Right lobe of liver (tissue), 6 donors: ENCODE measurements at regions not wholly inside any gene's neighbourhood (a gene's known extent, or its start where the extent isn't known, plus 50 kb on each side); places are given as distances from the start of the nearest gene placed in this dataset.
A peak's percentile ranks its signal among the peaks of the same experiment; 100 is the strongest.

Experiments used
- ATAC-seq, 4 donors: fragments of 200-7000 bp; cut with Tn5 transposase; one replicate each; pipeline ENCODE4 v1.9.1; 2020; ENCODE audit warnings: mild to moderate bottlenecking in 4 of 4, moderate library complexity in 4 of 4
- DNase-seq, 3 donors: peaks; one replicate each; pipeline ENCODE4 v3.0.0-alpha.2; 2020
- H3K27ac ChIP-seq, 3 donors: fragments of 200-600 bp; one replicate each; pipeline ENCODE4 v1.8.0; 2022
- H3K27me3 ChIP-seq, 2 donors: fragments of 200-600 bp; one replicate each; pipeline ENCODE4 v1.8.0; 2022
- H3K36me3 ChIP-seq, 4 donors: fragments of 200-600 bp; sonication (generic) in 1 of 4; one replicate each; pipeline versions ENCODE4 v1.5.1 to v1.8.0; 2017 to 2022; ENCODE audit warnings: control low read depth in 1 of 4
- H3K4me1 ChIP-seq, 4 donors: fragments of 200-600 bp; sonication (generic) in 1 of 4; one replicate each; pipeline versions ENCODE4 v1.5.1 to v1.8.0; 2017 to 2022; ENCODE audit warnings: control low read depth in 1 of 4
- H3K4me3 ChIP-seq, 3 donors: fragments of 200-600 bp; one replicate each; pipeline ENCODE4 v1.8.0; 2022
- H3K9me3 ChIP-seq, 4 donors: fragments of 200-600 bp; sonication (generic) in 1 of 4; one replicate each; pipeline versions ENCODE4 v1.5.1 to v1.8.0; 2017 to 2022; ENCODE audit warnings: control low read depth in 1 of 4
- POLR2A ChIP-seq: fragments of 450-650 bp; IDR thresholded peaks from one replicate; pipeline ENCODE4 v1.6.1; 2017; ENCODE audit warnings: antibody characterized with exemption, mild to moderate bottlenecking
- WGBS: methylation state at CpG from one replicate; pipeline ENCODE4 v1.1.6; 2018; ENCODE audit warnings: low coverage, low lambda C conversion rate; ENCODE audit not compliant: insufficient coverage; ENCODE audit errors: missing lambda C conversion rate; 5-methylcytosine and 5-hydroxymethylcytosine counted together
- intact Hi-C, 2 donors: fragments of 100-400 bp; cut with DNase I; formaldehyde crosslinking; loops; one replicate each; pipeline versions ENCODE4 v1.11.2 to v1.14.1; 2022
- TF ChIP-seq, protein P1 (sequence below), 4 donors: fragments of 200-600 bp in 3 of 4; fragments of 450-650 bp in 1 of 4; IDR thresholded peaks; one replicate each; pipeline versions ENCODE4 v1.5.1 to v1.8.0; 2016 to 2022; ENCODE audit warnings: antibody characterized with exemption in 4 of 4, mild to moderate bottlenecking in 2 of 4
- donor health status: DM: no; HTN: yes; CAD: no.
- donor health status: DM: no; HTN: no; CAD: no.
- donor health status: DM: no; HTN: no; CAD: no.
- donor health status: DM: no; HTN: yes; CAD: no.
- donor health status: DM: no; HTN: yes; CAD: no.

DNA sequence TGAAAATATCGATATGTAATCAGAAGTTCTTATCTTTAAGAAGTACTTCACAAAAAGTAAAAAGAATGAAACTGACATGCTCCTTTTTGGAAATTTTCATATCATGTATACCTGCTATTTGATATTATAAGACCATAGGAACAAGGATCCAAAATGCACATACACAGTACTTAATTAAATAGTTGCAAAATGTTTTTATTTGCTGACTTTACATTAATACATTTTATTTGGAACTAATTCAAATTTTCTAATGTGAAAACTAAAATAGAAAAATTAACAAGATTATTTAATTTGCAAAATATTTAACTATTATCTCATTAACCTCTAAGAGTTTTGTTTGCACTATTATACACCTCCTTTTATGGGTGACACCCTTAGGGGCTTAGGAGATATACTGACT is 155.0 kb downstream of the TRAM1L1 start:
- DNase-seq: no peak
- Histone ChIP-seq H3K27ac (no peak overlapping the region), H3K4me3 (no peak overlapping the region), H3K27me3 (no peaks in the 10 kb centered on the region), H3K36me3 (no peaks in the 10 kb centered on the region), H3K9me3 (no peaks in the 10 kb centered on the region), H3K4me1 (no peaks in the 10 kb centered on the region)
- intact Hi-C loops: no loop called here
- no peak for ATAC-seq
- WGBS: 85% methylated on average over 1 of the region's 1 CpG
- no peak for TF ChIP-seq POLR2A
- TF ChIP-seq, protein P1, sequence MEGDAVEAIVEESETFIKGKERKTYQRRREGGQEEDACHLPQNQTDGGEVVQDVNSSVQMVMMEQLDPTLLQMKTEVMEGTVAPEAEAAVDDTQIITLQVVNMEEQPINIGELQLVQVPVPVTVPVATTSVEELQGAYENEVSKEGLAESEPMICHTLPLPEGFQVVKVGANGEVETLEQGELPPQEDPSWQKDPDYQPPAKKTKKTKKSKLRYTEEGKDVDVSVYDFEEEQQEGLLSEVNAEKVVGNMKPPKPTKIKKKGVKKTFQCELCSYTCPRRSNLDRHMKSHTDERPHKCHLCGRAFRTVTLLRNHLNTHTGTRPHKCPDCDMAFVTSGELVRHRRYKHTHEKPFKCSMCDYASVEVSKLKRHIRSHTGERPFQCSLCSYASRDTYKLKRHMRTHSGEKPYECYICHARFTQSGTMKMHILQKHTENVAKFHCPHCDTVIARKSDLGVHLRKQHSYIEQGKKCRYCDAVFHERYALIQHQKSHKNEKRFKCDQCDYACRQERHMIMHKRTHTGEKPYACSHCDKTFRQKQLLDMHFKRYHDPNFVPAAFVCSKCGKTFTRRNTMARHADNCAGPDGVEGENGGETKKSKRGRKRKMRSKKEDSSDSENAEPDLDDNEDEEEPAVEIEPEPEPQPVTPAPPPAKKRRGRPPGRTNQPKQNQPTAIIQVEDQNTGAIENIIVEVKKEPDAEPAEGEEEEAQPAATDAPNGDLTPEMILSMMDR (IDR thresholded peaks at IDR 0.05): no peak

DNA sequence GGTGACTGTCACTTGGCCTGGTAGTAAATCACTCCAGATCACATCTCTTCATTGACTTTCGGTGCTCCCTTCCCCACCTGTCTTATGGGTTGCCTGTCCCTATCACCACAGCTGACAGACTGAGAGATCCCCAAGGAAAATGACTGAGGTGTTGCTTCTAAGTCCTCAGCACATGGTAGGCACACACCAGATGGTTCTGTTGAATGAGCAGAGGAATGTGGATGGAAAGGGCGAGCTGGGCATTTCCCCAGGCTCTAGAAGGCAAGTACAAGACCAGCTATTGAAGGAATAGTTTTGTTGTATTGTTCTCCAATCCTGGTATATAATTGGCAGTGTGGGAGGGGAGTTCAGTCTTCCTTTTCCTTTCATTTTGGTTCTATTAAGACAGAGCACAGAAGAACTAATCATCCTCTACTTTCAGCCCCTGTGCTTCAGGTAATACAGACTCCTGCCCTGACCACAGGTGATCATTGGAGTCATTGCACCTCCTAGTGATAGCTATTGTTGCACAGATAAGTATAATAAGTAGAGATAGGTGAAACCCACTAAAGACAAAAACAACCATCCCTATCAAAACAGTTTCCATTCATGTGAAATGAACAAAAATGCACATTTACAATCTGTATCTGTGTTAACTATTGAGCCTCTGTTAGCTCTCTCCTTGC is 158.6 kb downstream of the TRAM1L1 start:
- no peak overlapping the region for H3K4me3 ChIP-seq
- no peak overlapping the region for H3K27ac ChIP-seq
- ATAC-seq: peak; percentile 17 to 56 (median 43)
- no peak for DNase-seq
- peaks cover 0 to 5% of the 10 kb centered on the region in 2 donors for H3K27me3 ChIP-seq
- no peaks in the 10 kb centered on the region for H3K4me1 ChIP-seq
- intact Hi-C loops: no loop called here
- 81% methylated on average over 2 of the region's 2 CpGs for WGBS
- no peaks in the 10 kb centered on the region for H3K9me3 ChIP-seq
- no peaks in the 10 kb centered on the region for H3K36me3 ChIP-seq
- TF ChIP-seq POLR2A: no peak
- TF ChIP-seq, protein P1 (IDR thresholded peaks at IDR 0.05): peak in 3 of 4 donors; percentile 9 to 35 (median 10)

DNA sequence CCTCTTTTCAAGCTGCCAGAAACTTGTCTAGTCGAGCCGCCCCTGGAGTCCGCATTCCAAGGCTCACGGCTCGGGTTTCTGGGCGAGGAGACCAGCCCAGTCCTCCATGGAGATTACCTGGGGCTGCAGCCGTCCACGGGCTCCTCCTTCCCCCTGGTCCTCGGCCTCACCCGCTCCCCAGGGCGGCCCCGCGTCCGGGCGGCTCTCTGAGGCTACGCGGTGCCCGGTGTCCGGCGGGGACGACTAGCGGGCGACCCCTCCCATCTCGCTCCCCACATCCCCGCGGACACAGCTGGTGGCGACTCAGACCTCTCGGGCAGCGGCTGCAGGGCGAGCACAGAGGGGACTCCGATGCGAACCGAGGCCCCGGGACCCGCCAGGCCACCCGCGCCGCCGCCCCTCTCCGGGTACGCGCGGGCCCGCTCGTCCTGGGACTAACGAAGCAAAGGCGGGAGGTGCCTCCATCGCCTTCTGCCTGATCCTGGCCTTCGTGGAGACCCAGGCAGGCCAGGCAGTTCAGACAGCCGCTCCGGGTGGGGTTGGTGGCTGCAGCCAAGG is 159.4 kb downstream of the TRAM1L1 start:
- TF ChIP-seq POLR2A: no peak
- TF ChIP-seq, protein P1 (IDR thresholded peaks at IDR 0.05): no peak
- Histone ChIP-seq H3K27me3 (peaks cover 0 to 5% of the 10 kb centered on the region in 2 donors), H3K4me1 (no peaks in the 10 kb centered on the region), H3K36me3 (no peaks in the 10 kb centered on the region), H3K9me3 (no peaks in the 10 kb centered on the region), H3K4me3 (no peak overlapping the region), H3K27ac (no peak overlapping the region)
- ATAC-seq (peak; percentile 33 to 52 (median 44)), DNase-seq (peak in 2 of 3 donors; percentile 21 to 48)
- intact Hi-C loops: no loop called here
- WGBS: 5% methylated on average over 8 of the region's 51 CpGs

DNA sequence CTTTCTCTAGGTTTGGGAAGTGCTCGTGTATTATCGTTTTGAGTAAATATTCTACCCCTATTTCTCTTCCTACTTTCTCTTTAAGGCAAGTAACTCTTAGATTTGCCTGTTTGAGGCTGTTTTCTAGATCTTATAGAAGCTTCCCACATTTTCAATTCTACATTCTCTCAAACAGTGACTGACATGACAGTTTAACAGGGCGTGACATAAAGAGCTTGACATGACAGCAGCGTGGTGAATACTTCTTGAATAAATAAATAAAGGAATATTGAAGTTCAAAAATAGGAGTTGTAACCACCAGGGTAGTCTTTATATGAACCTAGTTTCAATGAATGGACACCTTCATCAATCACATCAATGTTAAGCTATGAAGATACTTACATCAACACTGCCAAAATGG is 162.0 kb downstream of the TRAM1L1 start:
- Histone ChIP-seq H3K4me3 (no peak overlapping the region), H3K9me3 (no peaks in the 10 kb centered on the region), H3K4me1 (no peaks in the 10 kb centered on the region), H3K36me3 (no peaks in the 10 kb centered on the region), H3K27me3 (peaks cover 0 to 5% of the 10 kb centered on the region in 2 donors), H3K27ac (no peak overlapping the region)
- WGBS: 66% methylated on average over 4 of the region's 4 CpGs
- ATAC-seq (no peak), DNase-seq (no peak)
- TF ChIP-seq POLR2A: no peak
- TF ChIP-seq, protein P1 (IDR thresholded peaks at IDR 0.05): no peak
- intact Hi-C loops: no loop called here
